Lower lobe of right lung (tissue), 2 donors: ENCODE measurements at regions not wholly inside any gene's neighbourhood (a gene's known extent, or its start where the extent isn't known, plus 50 kb on each side); places are given as distances from the start of the nearest gene placed in this dataset.
"Not testable (repeated sequence)": the region's sequence is repeated elsewhere in the genome, so short reads cannot be mapped to it uniquely, and the experiment has no call there.

Experiments
- ATAC-seq, 2 donors: fragments of 200-7000 bp; cut with Tn5 transposase; one replicate each; pipeline ENCODE4 v1.9.1; 2020 to 2022; ENCODE audit warnings: mild to moderate bottlenecking in 2 of 2, moderate library complexity in 2 of 2
- DNase-seq: peaks from one replicate; pipeline ENCODE4 v3.0.0-alpha.2; 2020
- H3K27ac ChIP-seq: fragments of 200-600 bp; one replicate; pipeline ENCODE4 v1.8.0; 2022
- H3K27me3 ChIP-seq: fragments of 200-600 bp; one replicate; pipeline ENCODE4 v1.8.0; 2022; ENCODE audit warnings: low read depth
- H3K36me3 ChIP-seq: fragments of 200-600 bp; one replicate; pipeline ENCODE4 v1.8.0; 2022; ENCODE audit warnings: mild to moderate bottlenecking
- H3K4me1 ChIP-seq: fragments of 200-600 bp; one replicate; pipeline ENCODE4 v1.8.0; 2022
- H3K4me3 ChIP-seq: fragments of 200-600 bp; one replicate; pipeline ENCODE4 v1.8.0; 2022; ENCODE audit warnings: mild to moderate bottlenecking
- H3K9me3 ChIP-seq: fragments of 200-600 bp; one replicate; pipeline ENCODE4 v1.8.0; 2022
- intact Hi-C: fragments of 100-400 bp; cut with DNase I; formaldehyde crosslinking; loops from one replicate; pipeline ENCODE4 v1.11.0; 2022
- donor health status: DM: no; HTN: yes; CAD: no; lungs with severe emphysema.

GRCh38 chr9:41697080-41697479 is 432.1 kb downstream of the CNTNAP3B start:
- H3K9me3 ChIP-seq, H3K36me3 ChIP-seq, H3K27me3 ChIP-seq, ATAC-seq, DNase-seq, intact Hi-C loops, H3K4me3 ChIP-seq, H3K4me1 ChIP-seq: not testable (repeated sequence)
- H3K27ac ChIP-seq, result peak overlapping the region; percentile 36

GRCh38 chr9:41679312-41679711 is 449.9 kb downstream of the CNTNAP3B start:
- ATAC-seq, H3K27ac ChIP-seq, H3K9me3 ChIP-seq, H3K36me3 ChIP-seq, H3K4me3 ChIP-seq, H3K4me1 ChIP-seq, H3K27me3 ChIP-seq, intact Hi-C loops, DNase-seq: not testable (repeated sequence)

GRCh38 chr9:41663497-41664036 is 465.7 kb downstream of the CNTNAP3B start:
- ATAC-seq, intact Hi-C loops, H3K9me3 ChIP-seq, H3K4me1 ChIP-seq, H3K27ac ChIP-seq, H3K4me3 ChIP-seq, DNase-seq, H3K27me3 ChIP-seq, H3K36me3 ChIP-seq: not testable (repeated sequence)

GRCh38 chr9:41658706-41659105 is 469.6 kb upstream of the ZNG1F start:
- DNase-seq, H3K27ac ChIP-seq, H3K27me3 ChIP-seq, H3K36me3 ChIP-seq, H3K4me1 ChIP-seq, H3K4me3 ChIP-seq, ATAC-seq, intact Hi-C loops, H3K9me3 ChIP-seq: not testable (repeated sequence)

- H3K27ac ChIP-seq, intact Hi-C loops, H3K36me3 ChIP-seq, DNase-seq, H3K4me1 ChIP-seq, H3K4me3 ChIP-seq, ATAC-seq, H3K27me3 ChIP-seq, H3K9me3 ChIP-seq: not testable (repeated sequence)
These were observed 469.0 kb upstream of the ZNG1F start for GRCh38 chr9:41658116-41658515.

- H3K36me3 ChIP-seq, intact Hi-C loops, DNase-seq: not testable (repeated sequence)
These were observed 468.0 kb upstream of the ZNG1F start for GRCh38 chr9:41657141-41657540.

GRCh38 chr9:41655071-41655554 is 466.0 kb upstream of the ZNG1F start:
- H3K4me1 ChIP-seq, H3K4me3 ChIP-seq, ATAC-seq, intact Hi-C loops, H3K27me3 ChIP-seq, H3K36me3 ChIP-seq, H3K9me3 ChIP-seq, H3K27ac ChIP-seq: not testable (repeated sequence)
- DNase-seq, result peak; percentile 52

More at GRCh38 chr9:41657141-41657540, 468.0 kb upstream of the ZNG1F start:
- H3K4me3 ChIP-seq, ATAC-seq, H3K27ac ChIP-seq, H3K9me3 ChIP-seq, H3K27me3 ChIP-seq, H3K4me1 ChIP-seq: not testable (repeated sequence)

GRCh38 chr9:41654349-41654748 is 465.2 kb upstream of the ZNG1F start:
- not testable (repeated sequence) for DNase-seq, H3K27me3 ChIP-seq, H3K4me1 ChIP-seq

GRCh38 chr9:41653560-41654340 is 464.6 kb upstream of the ZNG1F start:
- DNase-seq, ATAC-seq, H3K4me3 ChIP-seq, H3K27ac ChIP-seq, H3K9me3 ChIP-seq, H3K36me3 ChIP-seq, intact Hi-C loops, H3K4me1 ChIP-seq, H3K27me3 ChIP-seq: not testable (repeated sequence)

More at GRCh38 chr9:41654349-41654748, 465.2 kb upstream of the ZNG1F start:
- H3K9me3 ChIP-seq, H3K36me3 ChIP-seq, H3K27ac ChIP-seq, ATAC-seq, intact Hi-C loops, H3K4me3 ChIP-seq: not testable (repeated sequence)

- DNase-seq, H3K4me1 ChIP-seq, intact Hi-C loops, H3K4me3 ChIP-seq, H3K27me3 ChIP-seq, H3K27ac ChIP-seq, H3K9me3 ChIP-seq, H3K36me3 ChIP-seq, ATAC-seq: not testable (repeated sequence)
These were observed 463.7 kb upstream of the ZNG1F start for GRCh38 chr9:41652800-41653199.

GRCh38 chr9:41652100-41652713 is 463.1 kb upstream of the ZNG1F start:
- intact Hi-C loops, ATAC-seq, H3K27me3 ChIP-seq, H3K36me3 ChIP-seq, H3K4me1 ChIP-seq, DNase-seq, H3K4me3 ChIP-seq, H3K9me3 ChIP-seq, H3K27ac ChIP-seq: not testable (repeated sequence)

GRCh38 chr9:41650086-41650485 is 461.0 kb upstream of the ZNG1F start:
- H3K36me3 ChIP-seq, ATAC-seq, intact Hi-C loops, H3K27ac ChIP-seq, H3K4me1 ChIP-seq, H3K9me3 ChIP-seq, DNase-seq, H3K27me3 ChIP-seq, H3K4me3 ChIP-seq: not testable (repeated sequence)

GRCh38 chr9:41648564-41648963 is 459.4 kb upstream of the ZNG1F start:
- H3K9me3 ChIP-seq, H3K27ac ChIP-seq, H3K27me3 ChIP-seq, ATAC-seq, intact Hi-C loops, DNase-seq, H3K36me3 ChIP-seq, H3K4me1 ChIP-seq, H3K4me3 ChIP-seq: not testable (repeated sequence)

GRCh38 chr9:41646246-41646645 is 457.1 kb upstream of the ZNG1F start:
- H3K4me3 ChIP-seq, H3K36me3 ChIP-seq, H3K4me1 ChIP-seq, H3K27me3 ChIP-seq, intact Hi-C loops, H3K9me3 ChIP-seq, DNase-seq, H3K27ac ChIP-seq, ATAC-seq: not testable (repeated sequence)
